Activated CD8-positive, alpha-beta T cell treated with anti-CD3 and anti-CD28 coated beads for 36 hours (primary cell): ENCODE measurements at regions not wholly inside any gene's neighbourhood (a gene's known extent, or its start where the extent isn't known, plus 50 kb on each side); places are given as distances from the start of the nearest gene placed in this dataset.

Experiments
- ATAC-seq: fragments of 200-7000 bp; cut with Tn5 transposase; one replicate; pipeline ENCODE4 v1.10.0; 2021; ENCODE audit warnings: mild to moderate bottlenecking, moderate library complexity
- CTCF ChIA-PET: fragments of 350-600 bp; sonication (Branson Sonifier 250); formaldehyde crosslinking; loops from one replicate; lab custom pipeline; 2021; ENCODE audit warnings: antibody characterized with exemption; lab: Charles Lee
- POLR2A ChIA-PET: fragments of 350-600 bp; sonication (Branson Sonifier 250); formaldehyde crosslinking; loops from one replicate; lab custom pipeline; 2021; ENCODE audit warnings: antibody characterized with exemption; lab: Charles Lee
- DNase-seq: peaks from one replicate; pipeline ENCODE4 v3.0.0-alpha.2; 2020
- H3K27ac Mint-ChIP-seq: one replicate; pipeline ENCODE4 v1.8.0; 2021; ENCODE audit warnings: mild to moderate bottlenecking, mixed read lengths
- H3K27me3 Mint-ChIP-seq: one replicate; pipeline ENCODE4 v1.8.0; 2021; ENCODE audit warnings: mixed read lengths
- H3K36me3 Mint-ChIP-seq: one replicate; pipeline ENCODE4 v1.8.0; 2021; ENCODE audit warnings: low read depth, mixed read lengths
- H3K4me1 Mint-ChIP-seq: one replicate; pipeline ENCODE4 v1.8.0; 2021; ENCODE audit warnings: low read depth, mixed read lengths
- H3K4me3 Mint-ChIP-seq: one replicate; pipeline ENCODE4 v1.8.0; 2021; ENCODE audit warnings: mild to moderate bottlenecking, moderate library complexity, mixed read lengths
- H3K9me3 Mint-ChIP-seq: one replicate; pipeline ENCODE4 v1.8.0; 2021; ENCODE audit warnings: mixed read lengths
- intact Hi-C: fragments of 100-400 bp; cut with micrococcal nuclease; formaldehyde crosslinking; loops from one replicate; pipeline ENCODE4 v1.10.0; 2022
- TF ChIP-seq, protein P1 (sequence below): fragments of 200-600 bp; IDR thresholded peaks from one replicate; pipeline ENCODE4 v1.8.0; 2022; ENCODE audit warnings: antibody characterized with exemption, mild to moderate bottlenecking

- Mint-ChIP-seq H3K4me1 (no peaks in the 10 kb centered on the region), H3K36me3 (no peaks in the 10 kb centered on the region), H3K4me3 (no peak overlapping the region), H3K27ac (no peak overlapping the region), H3K9me3 (no peaks in the 10 kb centered on the region), H3K27me3 (no peaks in the 10 kb centered on the region)
- DNase-seq (no peak), ATAC-seq (no peak)
- POLR2A ChIA-PET = no interaction called here
- TF ChIP-seq, protein P1, sequence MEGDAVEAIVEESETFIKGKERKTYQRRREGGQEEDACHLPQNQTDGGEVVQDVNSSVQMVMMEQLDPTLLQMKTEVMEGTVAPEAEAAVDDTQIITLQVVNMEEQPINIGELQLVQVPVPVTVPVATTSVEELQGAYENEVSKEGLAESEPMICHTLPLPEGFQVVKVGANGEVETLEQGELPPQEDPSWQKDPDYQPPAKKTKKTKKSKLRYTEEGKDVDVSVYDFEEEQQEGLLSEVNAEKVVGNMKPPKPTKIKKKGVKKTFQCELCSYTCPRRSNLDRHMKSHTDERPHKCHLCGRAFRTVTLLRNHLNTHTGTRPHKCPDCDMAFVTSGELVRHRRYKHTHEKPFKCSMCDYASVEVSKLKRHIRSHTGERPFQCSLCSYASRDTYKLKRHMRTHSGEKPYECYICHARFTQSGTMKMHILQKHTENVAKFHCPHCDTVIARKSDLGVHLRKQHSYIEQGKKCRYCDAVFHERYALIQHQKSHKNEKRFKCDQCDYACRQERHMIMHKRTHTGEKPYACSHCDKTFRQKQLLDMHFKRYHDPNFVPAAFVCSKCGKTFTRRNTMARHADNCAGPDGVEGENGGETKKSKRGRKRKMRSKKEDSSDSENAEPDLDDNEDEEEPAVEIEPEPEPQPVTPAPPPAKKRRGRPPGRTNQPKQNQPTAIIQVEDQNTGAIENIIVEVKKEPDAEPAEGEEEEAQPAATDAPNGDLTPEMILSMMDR = no peak
- CTCF ChIA-PET = no interaction called here
- intact Hi-C loops = no loop called here
Observed at GRCh38 chr5:114989512-114989911, 180.2 kb downstream of the TRIM36 start.

GRCh38 chr5:114988096-114988495 is 181.6 kb downstream of the TRIM36 start:
- no peak overlapping the region for H3K4me3 Mint-ChIP-seq
- ChIA-PET POLR2A (no interaction called here), CTCF (no interaction called here)
- TF ChIP-seq, protein P1 = no peak
- no peaks in the 10 kb centered on the region for H3K4me1 Mint-ChIP-seq
- no peak for DNase-seq
- H3K36me3 Mint-ChIP-seq = no peaks in the 10 kb centered on the region
- intact Hi-C loops = no loop called here
- ATAC-seq = no peak
- no peaks in the 10 kb centered on the region for H3K27me3 Mint-ChIP-seq
- H3K9me3 Mint-ChIP-seq = no peaks in the 10 kb centered on the region
- no peak overlapping the region for H3K27ac Mint-ChIP-seq

GRCh38 chr5:114984796-114985195 is 184.9 kb downstream of the TRIM36 start:
- Mint-ChIP-seq H3K9me3 (no peaks in the 10 kb centered on the region), H3K4me1 (no peaks in the 10 kb centered on the region), H3K36me3 (no peaks in the 10 kb centered on the region), H3K27ac (no peak overlapping the region), H3K27me3 (peaks cover 2% of the 10 kb centered on the region), H3K4me3 (no peak overlapping the region)
- POLR2A ChIA-PET = no interaction called here
- CTCF ChIA-PET = no interaction called here
- ATAC-seq = no peak
- intact Hi-C loops = no loop called here
- DNase-seq = no peak
- TF ChIP-seq, protein P1 = no peak

DNA sequence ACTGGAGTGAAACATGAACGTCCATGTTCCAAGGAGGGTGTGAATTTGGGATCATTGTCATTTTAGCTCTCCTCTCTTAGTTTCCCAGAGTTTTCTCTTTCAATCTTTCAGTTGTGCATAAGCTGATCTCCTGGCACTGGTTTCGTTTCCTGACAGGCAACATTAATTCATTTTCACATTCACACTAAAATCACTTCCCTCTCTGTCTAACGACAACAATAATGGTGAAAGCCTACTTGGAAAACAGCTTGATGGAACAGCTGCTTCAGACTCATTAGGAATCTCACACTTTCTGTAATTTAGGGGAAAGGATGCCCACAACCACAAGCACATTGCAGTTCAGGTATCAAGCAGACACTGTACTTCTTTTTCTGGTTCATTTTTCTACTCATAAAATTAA is 188.6 kb downstream of the TRIM36 start:
- TF ChIP-seq, protein P1 = no peak
- ChIA-PET POLR2A (no interaction called here), CTCF (no interaction called here)
- Mint-ChIP-seq H3K4me1 (no peaks in the 10 kb centered on the region), H3K9me3 (no peaks in the 10 kb centered on the region), H3K27ac (no peak overlapping the region), H3K36me3 (no peaks in the 10 kb centered on the region), H3K27me3 (peaks cover 2% of the 10 kb centered on the region), H3K4me3 (no peak overlapping the region)
- ATAC-seq (no peak), DNase-seq (no peak)
- intact Hi-C loops = no loop called here

GRCh38 chr5:114977979-114978573 is 191.6 kb downstream of the TRIM36 start:
- Mint-ChIP-seq H3K9me3 (no peaks in the 10 kb centered on the region), H3K27me3 (peaks cover 2% of the 10 kb centered on the region), H3K4me1 (no peaks in the 10 kb centered on the region), H3K27ac (no peak overlapping the region), H3K4me3 (no peak overlapping the region), H3K36me3 (no peaks in the 10 kb centered on the region)
- ATAC-seq = no peak
- ChIA-PET POLR2A (no interaction called here), CTCF (no interaction called here)
- intact Hi-C loops = no loop called here
- TF ChIP-seq, protein P1 = no peak
- DNase-seq = no peak
